HepG2 (cell line): ENCODE measurements at regions not wholly inside any gene's neighbourhood (a gene's known extent, or its start where the extent isn't known, plus 50 kb on each side); places are given as distances from the start of the nearest gene placed in this dataset.

Source experiments
- ATAC-seq: fragments of 200-7000 bp; cut with Tn5 transposase; 3 replicates; pipeline ENCODE4 v1.9.1; 2020; ENCODE audit warnings: mild to moderate bottlenecking, moderate library complexity
- BruUV-seq: library from RNA; stranded (reverse); fragments of 400-500 nt; replicated peaks from 2 replicates; lab custom pipeline; 2021; lab: Mats Ljungman, UMichigan
- CTCF ChIA-PET: fragments of 300-600 bp; formaldehyde crosslinking; extraction: SDS; loops from one replicate; lab custom pipeline; 2021; ENCODE audit warnings: low total read pairs, inconsistent platforms, low intra/inter-chr PET ratio; lab: Yijun Ruan, JAX
- POLR2A ChIA-PET: fragments of 350-600 bp; sonication (Branson Sonifier 250); formaldehyde crosslinking; loops from one replicate; lab custom pipeline; 2020; ENCODE audit warnings: antibody characterized with exemption, inconsistent platforms; lab: Yijun Ruan, JAX
- DNase-seq: peaks from one replicate; pipeline ENCODE4 v3.0.0-alpha.2; 2015; ENCODE audit warnings: low spot score
- FAIRE-seq: peaks from 3 replicates; lab custom pipeline; 2011; peaks lifted over from hg19 to GRCh38; lab: Jason Lieb, UNC
- H2AFZ ChIP-seq: one replicate; pipeline ENCODE4 v1.6.1; 2011; ENCODE audit warnings: low read length, inconsistent platforms
- H3K27ac ChIP-seq: fragments of 300-600 bp; 3 replicates; pipeline ENCODE4 v1.8.0; 2011; ENCODE audit warnings: mixed run types, mild to moderate bottlenecking, mixed read lengths, low read length, inconsistent platforms; ENCODE audit not compliant: insufficient read depth; ENCODE audit errors: extremely low read length
- H3K27me3 ChIP-seq, 2 experiments: fragments of 200-600 bp in 1 of 2; 2 replicates in 1 of 2; 3 replicates in 1 of 2; pipeline versions ENCODE4 v1.6.0 to v1.8.0; 2011; ENCODE audit warnings: low read length in 2 of 2, mild to moderate bottlenecking in 2 of 2, moderate library complexity in 2 of 2, inconsistent platforms in 1 of 2; ENCODE audit not compliant: insufficient read depth in 2 of 2, control insufficient read depth in 1 of 2
- H3K36me3 ChIP-seq, 2 experiments: fragments of 200-600 bp in 1 of 2; replicated peaks in 1 of 2; 2 replicates in 1 of 2; 3 replicates in 1 of 2; pipeline versions ENCODE4 v1.5.1 to v1.8.0; 2011; ENCODE audit warnings: low read length in 2 of 2, inconsistent platforms in 1 of 2; ENCODE audit not compliant: insufficient read depth in 2 of 2, control insufficient read depth in 1 of 2
- H3K4me1 ChIP-seq: 2 replicates; pipeline ENCODE4 v1.5.1; 2012; ENCODE audit warnings: low read length, inconsistent platforms; ENCODE audit not compliant: insufficient read depth
- H3K4me2 ChIP-seq: 2 replicates; pipeline ENCODE4 v1.6.0; 2011; ENCODE audit warnings: low read depth, low read length, inconsistent platforms
- H3K4me3 ChIP-seq, 3 experiments: fragments of 200-600 bp in 1 of 3; sonication (generic), shearing (Covaris generic) in 1 of 3; replicated peaks in 1 of 3; 2 replicates each; pipeline ENCODE4 v1.5.1; 2011 to 2016; ENCODE audit warnings: low read length in 3 of 3, inconsistent platforms in 2 of 3, low read depth in 2 of 3, mild to moderate bottlenecking in 2 of 3, control low read depth in 1 of 3, mixed read lengths in 1 of 3; ENCODE audit not compliant: insufficient read depth in 1 of 3
- H3K79me2 ChIP-seq: one replicate; pipeline ENCODE4 v1.6.1; 2011; ENCODE audit warnings: low read length, inconsistent platforms; ENCODE audit not compliant: insufficient read depth
- H3K9ac ChIP-seq: 2 replicates; pipeline ENCODE4 v1.6.0; 2011; ENCODE audit warnings: mild to moderate bottlenecking, low read depth, low read length, inconsistent platforms; ENCODE audit not compliant: insufficient read depth
- H3K9me3 ChIP-seq: 2 replicates; pipeline ENCODE4 v1.5.1; 2012; ENCODE audit warnings: mild to moderate bottlenecking, low read length
- H4K20me1 ChIP-seq: 2 replicates; pipeline ENCODE4 v1.6.0; 2011; ENCODE audit warnings: inconsistent platforms, mild to moderate bottlenecking, low read length, moderate library complexity; ENCODE audit not compliant: insufficient read depth
- ARID2 ChIP-seq: sonication (generic); formaldehyde crosslinking; IDR thresholded peaks from 2 replicates; pipeline ENCODE4 v1.8.1; 2022; ENCODE audit warnings: mild to moderate bottlenecking, missing genetic modification reagents, borderline replicate concordance
- FOXK1 ChIP-seq: sonication (generic); formaldehyde crosslinking; IDR thresholded peaks from 2 replicates; pipeline ENCODE4 v1.4.0; 2020; ENCODE audit warnings: low read depth, missing genetic modification reagents, borderline replicate concordance
- FOXK2 ChIP-seq: fragments of 450-650 bp; IDR thresholded peaks from 2 replicates; pipeline ENCODE4 v1.6.1; 2016
- KLF15 ChIP-seq: sonication (generic); formaldehyde crosslinking; IDR thresholded peaks from 2 replicates; pipeline ENCODE4 v1.8.1; 2023; ENCODE audit warnings: borderline replicate concordance, mild to moderate bottlenecking, inconsistent platforms, missing genetic modification reagents, mixed read lengths
- SP140L ChIP-seq: sonication (generic); formaldehyde crosslinking; IDR thresholded peaks from 2 replicates; pipeline ENCODE4 v1.4.0; 2020; ENCODE audit warnings: missing genetic modification reagents, borderline replicate concordance
- U2AF1 ChIP-seq: fragments of 200-400 bp; formaldehyde crosslinking; optimal IDR thresholded peaks from 2 replicates; pipeline ENCODE3; 2017; ENCODE audit warnings: mild to moderate bottlenecking, low read depth, low read length
- ZEB1 ChIP-seq: IDR thresholded peaks from 2 replicates; pipeline ENCODE4 v1.6.1; 2012; ENCODE audit warnings: mild to moderate bottlenecking, low read depth, inconsistent platforms; ENCODE audit not compliant: insufficient replicate concordance
- ZSCAN12 ChIP-seq: sonication (generic); formaldehyde crosslinking; IDR thresholded peaks from 2 replicates; pipeline ENCODE4 v1.9.0; 2021; ENCODE audit warnings: mild to moderate bottlenecking, missing genetic modification reagents
- WGBS: methylation state at CpG from one replicate; pipeline ENCODE4 v1.1.6; 2017; ENCODE audit warnings: low lambda C conversion rate; 5-methylcytosine and 5-hydroxymethylcytosine counted together
- in situ Hi-C: cut with HindIII; loops from 2 replicates; pipeline ENCODE4 v1.10.0; 2017; ENCODE audit warnings: low pct_unique_long_range_greater_than_20kb; ENCODE audit not compliant: extremely low pct_ligation_motif_present
- intact Hi-C: fragments of 100-400 bp; cut with micrococcal nuclease; formaldehyde crosslinking; loops from one replicate; pipeline ENCODE4 v1.10.0; 2022; ENCODE audit not compliant: unreplicated experiment
- TF ChIP-seq, protein P1 (sequence below): sonication (generic); formaldehyde crosslinking; IDR thresholded peaks from 2 replicates; pipeline ENCODE4 v1.8.0; 2022; ENCODE audit warnings: missing genetic modification reagents, mild to moderate bottlenecking, borderline replicate concordance
- TF ChIP-seq, protein P2 (sequence below): IDR thresholded peaks from 2 replicates; pipeline ENCODE4 v1.6.1; 2016; ENCODE audit warnings: missing biosample characterization, missing genetic modification reagents, low read depth
- TF ChIP-seq, protein P3 (sequence below): sonication (generic); formaldehyde crosslinking; IDR thresholded peaks from 2 replicates; pipeline ENCODE4 v1.4.0; 2020; ENCODE audit warnings: missing genetic modification reagents

DNA sequence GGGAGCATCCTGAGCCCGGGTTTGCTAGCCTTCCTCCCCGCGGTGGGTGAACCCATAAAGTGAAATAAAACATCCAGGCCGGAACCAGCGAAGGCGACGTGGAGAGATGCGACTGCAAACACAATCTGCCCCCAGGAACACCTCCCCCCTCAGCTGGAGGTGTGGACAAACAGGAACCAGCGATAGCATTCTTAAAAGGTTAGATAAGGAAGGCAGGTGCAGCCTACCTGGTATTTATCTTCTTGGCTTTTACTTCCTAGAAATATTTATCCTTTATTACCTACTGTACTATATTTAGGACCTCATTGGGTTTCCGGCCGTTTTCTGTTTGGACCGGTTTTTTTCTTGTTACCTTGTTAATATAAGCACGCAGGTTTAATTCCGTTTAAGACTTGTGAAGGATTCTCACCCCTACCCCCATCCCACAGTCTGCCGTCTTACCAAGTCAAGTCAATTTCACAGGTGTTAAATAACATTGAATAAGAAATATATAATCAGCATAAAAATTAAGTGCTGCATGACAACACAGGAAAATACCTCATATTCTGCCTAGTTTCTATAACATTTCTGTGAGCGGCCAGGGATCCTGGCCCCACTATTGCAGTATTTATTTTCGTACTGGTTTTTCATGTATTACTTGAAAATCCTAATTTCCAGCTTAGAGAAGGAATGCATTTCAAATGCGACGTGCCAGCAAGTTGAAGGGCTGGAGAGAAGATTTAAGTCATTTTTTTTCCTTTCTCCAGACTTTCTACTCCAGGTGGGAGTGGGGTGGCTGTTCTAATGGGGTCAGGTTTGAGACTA lies 224.0 kb upstream of the ID2 start (continued):
- TF ChIP-seq ZEB1: no peak
- TF ChIP-seq FOXK1: no peak

DNA sequence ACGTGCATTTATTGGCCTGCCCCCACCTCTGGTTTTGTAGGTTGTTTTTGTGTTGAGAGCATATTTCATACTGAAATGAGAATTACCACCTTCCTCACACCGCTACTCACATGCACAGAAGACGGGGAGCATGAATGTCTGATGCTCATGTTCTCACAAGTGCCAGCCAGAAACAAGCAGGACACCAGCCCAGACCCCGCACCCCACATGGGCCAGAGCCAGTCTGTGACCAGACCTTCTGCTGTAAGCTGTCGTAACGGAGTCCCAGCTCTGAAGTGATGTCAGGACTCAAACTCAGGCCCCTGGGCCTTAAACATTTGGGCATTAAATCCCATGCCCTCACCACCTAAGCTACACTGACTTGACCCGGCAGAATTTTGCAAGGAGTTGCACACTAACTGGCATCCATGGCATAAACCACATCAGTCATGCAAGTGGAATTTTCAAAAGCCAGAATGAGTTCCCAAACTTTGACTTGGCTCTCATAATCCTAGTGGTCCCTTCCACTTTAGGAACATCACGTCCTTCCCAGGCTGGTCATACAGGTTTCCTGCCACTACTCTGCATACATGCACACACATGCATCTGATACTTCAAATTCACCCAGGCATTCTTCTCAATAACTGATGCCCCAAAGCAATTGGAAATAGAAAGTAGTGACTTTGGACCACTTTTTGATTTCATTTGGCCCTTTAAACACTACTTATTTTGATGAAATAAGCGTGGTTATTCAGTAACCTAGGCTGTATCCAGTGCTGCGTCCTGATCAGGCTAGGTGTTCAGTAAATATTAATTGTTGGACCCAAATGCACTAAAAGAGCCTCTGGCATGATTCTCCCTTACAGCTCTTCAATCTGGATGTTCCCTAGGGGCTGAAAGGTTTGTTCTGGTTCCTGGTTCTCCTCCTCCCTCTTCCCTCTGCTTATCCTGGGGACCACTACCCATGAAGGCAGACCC lies 223.1 kb upstream of the ID2 start:
- TF ChIP-seq, protein P1, sequence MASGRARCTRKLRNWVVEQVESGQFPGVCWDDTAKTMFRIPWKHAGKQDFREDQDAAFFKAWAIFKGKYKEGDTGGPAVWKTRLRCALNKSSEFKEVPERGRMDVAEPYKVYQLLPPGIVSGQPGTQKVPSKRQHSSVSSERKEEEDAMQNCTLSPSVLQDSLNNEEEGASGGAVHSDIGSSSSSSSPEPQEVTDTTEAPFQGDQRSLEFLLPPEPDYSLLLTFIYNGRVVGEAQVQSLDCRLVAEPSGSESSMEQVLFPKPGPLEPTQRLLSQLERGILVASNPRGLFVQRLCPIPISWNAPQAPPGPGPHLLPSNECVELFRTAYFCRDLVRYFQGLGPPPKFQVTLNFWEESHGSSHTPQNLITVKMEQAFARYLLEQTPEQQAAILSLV (CRISPR knock-in tag): no peak
- no peak for TF ChIP-seq KLF15 (CRISPR knock-in tag)
- TF ChIP-seq SP140L (CRISPR knock-in tag): no peak
- no peak for TF ChIP-seq ARID2 (CRISPR knock-in tag)
- TF ChIP-seq, protein P2, sequence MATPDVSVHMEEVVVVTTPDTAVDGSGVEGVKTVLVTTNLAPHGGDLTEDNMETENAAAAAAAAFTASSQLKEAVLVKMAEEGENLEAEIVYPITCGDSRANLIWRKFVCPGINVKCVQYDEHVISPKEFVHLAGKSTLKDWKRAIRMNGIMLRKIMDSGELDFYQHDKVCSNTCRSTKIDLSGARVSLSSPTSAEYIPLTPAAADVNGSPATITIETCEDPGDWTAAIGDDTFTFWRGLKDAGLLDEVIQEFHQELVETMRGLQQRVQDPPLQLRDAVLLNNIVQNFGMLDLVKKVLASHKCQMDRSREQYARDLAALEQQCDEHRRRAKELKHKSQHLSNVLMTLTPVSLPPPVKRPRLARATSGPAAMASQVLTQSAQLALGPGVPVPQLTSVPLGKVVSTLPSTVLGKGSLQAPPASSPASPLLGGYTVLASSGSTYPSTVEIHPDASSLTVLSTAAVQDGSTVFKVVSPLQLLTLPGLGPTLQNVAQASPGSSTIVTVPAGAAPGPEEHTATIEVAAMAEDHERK (CRISPR knock-in tag): no peak
- TF ChIP-seq U2AF1: no peak
- TF ChIP-seq ZSCAN12 (CRISPR knock-in tag): no peak
- no peak for TF ChIP-seq FOXK2
- TF ChIP-seq, protein P3, sequence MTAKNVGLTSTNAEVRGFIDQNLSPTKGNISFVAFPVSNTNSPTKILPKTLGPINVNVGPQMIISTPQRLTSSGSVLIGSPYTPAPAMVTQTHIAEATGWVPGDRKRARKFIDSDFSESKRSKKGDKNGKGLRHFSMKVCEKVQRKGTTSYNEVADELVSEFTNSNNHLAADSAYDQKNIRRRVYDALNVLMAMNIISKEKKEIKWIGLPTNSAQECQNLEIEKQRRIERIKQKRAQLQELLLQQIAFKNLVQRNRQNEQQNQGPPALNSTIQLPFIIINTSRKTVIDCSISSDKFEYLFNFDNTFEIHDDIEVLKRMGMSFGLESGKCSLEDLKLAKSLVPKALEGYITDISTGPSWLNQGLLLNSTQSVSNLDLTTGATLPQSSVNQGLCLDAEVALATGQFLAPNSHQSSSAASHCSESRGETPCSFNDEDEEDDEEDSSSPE (CRISPR knock-in tag): no peak
- TF ChIP-seq, all 625 proteins: peak for 0
- no peak for ATAC-seq
- no peaks in the 10 kb centered on the region for H3K36me3 ChIP-seq
- H3K4me2 ChIP-seq: no peak overlapping the region
- no peaks in the 10 kb centered on the region for H3K9me3 ChIP-seq
- WGBS: 35% methylated on average over 10 of the region's 10 CpGs
- H4K20me1 ChIP-seq: no peaks in the 10 kb centered on the region
- FAIRE-seq: no peak
- no peaks in the 10 kb centered on the region for H3K79me2 ChIP-seq
- H3K4me1 ChIP-seq: no peaks in the 10 kb centered on the region
- CTCF ChIA-PET: no interaction called here
- H2AFZ ChIP-seq: no peak overlapping the region
- no peak overlapping the region for H3K27ac ChIP-seq
- intact Hi-C loops: no loop called here
- BruUV-seq: no TSS peak
- no peak overlapping the region for H3K4me3 ChIP-seq
- POLR2A ChIA-PET: no interaction called here
- DNase-seq: no peak
- no peak overlapping the region for H3K9ac ChIP-seq
- in situ Hi-C loops: no loop called here
- peaks cover 0 to 56% of the 10 kb centered on the region in 2 experiments; a peak in 3 of 5 replicates for H3K27me3 ChIP-seq
